Endothelial cell (in vitro differentiated cells): ENCODE measurements at regions not wholly inside any gene's neighbourhood (a gene's known extent, or its start where the extent isn't known, plus 50 kb on each side); places are given as distances from the start of the nearest gene placed in this dataset.

ENCODE experiments used
- DNase-seq: peaks from one replicate; pipeline ENCODE4 v3.0.0; 2021; ENCODE audit warnings: low spot score
- H3K27ac Mint-ChIP-seq: one replicate; pipeline ENCODE4 v1.8.0; 2021; ENCODE audit warnings: mixed read lengths, inconsistent platforms; ENCODE audit not compliant: unreplicated experiment
- H3K27me3 Mint-ChIP-seq: one replicate; pipeline ENCODE4 v1.8.0; 2021; ENCODE audit warnings: mild to moderate bottlenecking, moderate library complexity, mixed read lengths, inconsistent platforms; ENCODE audit not compliant: unreplicated experiment
- H3K36me3 Mint-ChIP-seq: one replicate; pipeline ENCODE4 v1.8.0; 2021; ENCODE audit warnings: mild to moderate bottlenecking, low read depth, mixed read lengths, inconsistent platforms; ENCODE audit not compliant: unreplicated experiment
- H3K4me1 Mint-ChIP-seq: one replicate; pipeline ENCODE4 v1.8.0; 2021; ENCODE audit warnings: mild to moderate bottlenecking, mixed read lengths, inconsistent platforms; ENCODE audit not compliant: unreplicated experiment
- H3K4me3 Mint-ChIP-seq: one replicate; pipeline ENCODE4 v1.8.0; 2021; ENCODE audit warnings: mild to moderate bottlenecking, mixed read lengths, inconsistent platforms; ENCODE audit not compliant: unreplicated experiment
- H3K9me3 Mint-ChIP-seq: one replicate; pipeline ENCODE4 v1.8.0; 2021; ENCODE audit warnings: mixed read lengths, inconsistent platforms; ENCODE audit not compliant: unreplicated experiment
- CTCF ChIP-seq: fragments of 200-600 bp; sonication (generic); IDR thresholded peaks from one replicate; pipeline ENCODE4 v1.5.0; 2021; ENCODE audit warnings: antibody characterized with exemption; ENCODE audit not compliant: unreplicated experiment

- H3K27me3 Mint-ChIP-seq, result no peaks in the 10 kb centered on the region
- H3K27ac Mint-ChIP-seq, result no peak overlapping the region
- no peak overlapping the region for H3K4me3 Mint-ChIP-seq
- H3K36me3 Mint-ChIP-seq, result no peaks in the 10 kb centered on the region
- H3K9me3 Mint-ChIP-seq, result no peaks in the 10 kb centered on the region
- TF ChIP-seq CTCF, result no peak
- DNase-seq, result no peak
- H3K4me1 Mint-ChIP-seq, result no peaks in the 10 kb centered on the region
These were observed 418.8 kb downstream of the SUCLG1 start for GRCh38 chr2:84040281-84040680.

GRCh38 chr2:84038866-84039265 lies 420.2 kb downstream of the SUCLG1 start:
- H3K9me3 Mint-ChIP-seq, result no peaks in the 10 kb centered on the region
- no peak for DNase-seq
- H3K4me1 Mint-ChIP-seq, result no peaks in the 10 kb centered on the region
- H3K36me3 Mint-ChIP-seq, result no peaks in the 10 kb centered on the region
- H3K27ac Mint-ChIP-seq, result no peak overlapping the region
- no peak for TF ChIP-seq CTCF
- H3K27me3 Mint-ChIP-seq, result no peaks in the 10 kb centered on the region
- no peak overlapping the region for H3K4me3 Mint-ChIP-seq

GRCh38 chr2:84033347-84033974 lies 425.6 kb downstream of the SUCLG1 start:
- Mint-ChIP-seq H3K4me3 (no peak overlapping the region), H3K9me3 (no peaks in the 10 kb centered on the region), H3K36me3 (no peaks in the 10 kb centered on the region), H3K27me3 (no peaks in the 10 kb centered on the region), H3K4me1 (peaks cover 5% of the 10 kb centered on the region), H3K27ac (no peak overlapping the region)
- DNase-seq, result no peak
- no peak for TF ChIP-seq CTCF

GRCh38 chr2:84031312-84032050 lies 427.6 kb downstream of the SUCLG1 start:
- no peaks in the 10 kb centered on the region for H3K36me3 Mint-ChIP-seq
- H3K9me3 Mint-ChIP-seq, result no peaks in the 10 kb centered on the region
- no peak overlapping the region for H3K27ac Mint-ChIP-seq
- H3K4me3 Mint-ChIP-seq, result no peak overlapping the region
- H3K27me3 Mint-ChIP-seq, result no peaks in the 10 kb centered on the region
- peaks cover 5% of the 10 kb centered on the region for H3K4me1 Mint-ChIP-seq
- no peak for TF ChIP-seq CTCF
- DNase-seq, result no peak

- Mint-ChIP-seq H3K4me1 (peaks cover 5% of the 10 kb centered on the region), H3K36me3 (no peaks in the 10 kb centered on the region), H3K27ac (no peak overlapping the region), H3K4me3 (no peak overlapping the region), H3K9me3 (no peaks in the 10 kb centered on the region), H3K27me3 (no peaks in the 10 kb centered on the region)
- DNase-seq, result no peak
- TF ChIP-seq CTCF, result no peak
These were observed 429.0 kb downstream of the SUCLG1 start for GRCh38 chr2:84029903-84030575.
